ENCODE measurements at regions not wholly inside any gene's neighbourhood (a gene's known extent, or its start where the extent isn't known, plus 50 kb on each side); places are given as distances from the start of the nearest gene placed in this dataset.

DNA sequence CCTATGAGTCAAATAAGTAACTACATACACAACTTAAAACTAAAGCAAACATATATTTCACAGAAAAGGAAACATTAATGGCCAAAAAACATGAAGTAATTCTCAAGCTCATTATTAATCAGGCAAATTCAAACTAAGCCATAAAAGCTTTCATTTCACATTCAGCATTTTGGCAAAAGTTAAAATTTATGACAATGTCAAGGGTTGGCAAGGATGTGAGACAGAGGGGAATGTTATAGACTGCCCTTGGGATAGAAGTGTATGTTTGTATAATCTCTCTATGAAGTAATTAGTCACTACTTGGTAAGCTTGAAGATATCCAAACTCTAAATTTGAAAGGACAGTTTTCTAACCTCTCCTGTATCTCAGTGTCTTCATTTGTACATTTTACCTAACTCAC lies 539.4 kb downstream of the RIT2 start:
- DNase-seq (ENCODE audit: low read depth) = no peak
- H3K4me3 ChIP-seq (ENCODE audit: control insufficient read depth, low read depth, low read length) = no peak overlapping the region
- TF ChIP-seq, protein P1, sequence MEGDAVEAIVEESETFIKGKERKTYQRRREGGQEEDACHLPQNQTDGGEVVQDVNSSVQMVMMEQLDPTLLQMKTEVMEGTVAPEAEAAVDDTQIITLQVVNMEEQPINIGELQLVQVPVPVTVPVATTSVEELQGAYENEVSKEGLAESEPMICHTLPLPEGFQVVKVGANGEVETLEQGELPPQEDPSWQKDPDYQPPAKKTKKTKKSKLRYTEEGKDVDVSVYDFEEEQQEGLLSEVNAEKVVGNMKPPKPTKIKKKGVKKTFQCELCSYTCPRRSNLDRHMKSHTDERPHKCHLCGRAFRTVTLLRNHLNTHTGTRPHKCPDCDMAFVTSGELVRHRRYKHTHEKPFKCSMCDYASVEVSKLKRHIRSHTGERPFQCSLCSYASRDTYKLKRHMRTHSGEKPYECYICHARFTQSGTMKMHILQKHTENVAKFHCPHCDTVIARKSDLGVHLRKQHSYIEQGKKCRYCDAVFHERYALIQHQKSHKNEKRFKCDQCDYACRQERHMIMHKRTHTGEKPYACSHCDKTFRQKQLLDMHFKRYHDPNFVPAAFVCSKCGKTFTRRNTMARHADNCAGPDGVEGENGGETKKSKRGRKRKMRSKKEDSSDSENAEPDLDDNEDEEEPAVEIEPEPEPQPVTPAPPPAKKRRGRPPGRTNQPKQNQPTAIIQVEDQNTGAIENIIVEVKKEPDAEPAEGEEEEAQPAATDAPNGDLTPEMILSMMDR (IDR thresholded peaks at IDR 0.05; ENCODE audit: control insufficient read depth, insufficient read depth, low read depth, low read length, missing control alignments) = no peak

DNA sequence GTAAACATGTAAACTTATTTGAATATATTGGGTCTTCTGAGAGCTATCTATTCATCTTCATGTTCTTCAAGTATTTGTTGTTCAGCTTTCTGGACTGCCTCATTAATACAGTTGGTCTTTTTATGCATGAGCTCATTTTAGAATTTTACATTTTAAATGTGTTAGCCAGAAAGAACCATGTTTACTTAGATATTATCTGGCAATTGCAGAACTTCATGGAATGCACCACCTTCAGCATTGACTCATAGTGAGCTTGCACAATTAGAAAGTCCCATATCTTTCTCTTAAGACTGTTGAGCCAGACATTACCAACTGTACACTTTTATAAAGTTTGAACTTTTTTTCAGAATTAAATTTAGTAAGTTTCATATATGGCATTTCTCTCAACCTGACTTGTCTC lies 536.7 kb downstream of the RIT2 start:
- H3K4me3 ChIP-seq (ENCODE audit: control insufficient read depth, low read depth, low read length) = no peak overlapping the region
- DNase-seq (ENCODE audit: low read depth) = no peak
- TF ChIP-seq, protein P1 (IDR thresholded peaks at IDR 0.05; ENCODE audit: control insufficient read depth, insufficient read depth, low read depth, low read length, missing control alignments) = no peak

DNA sequence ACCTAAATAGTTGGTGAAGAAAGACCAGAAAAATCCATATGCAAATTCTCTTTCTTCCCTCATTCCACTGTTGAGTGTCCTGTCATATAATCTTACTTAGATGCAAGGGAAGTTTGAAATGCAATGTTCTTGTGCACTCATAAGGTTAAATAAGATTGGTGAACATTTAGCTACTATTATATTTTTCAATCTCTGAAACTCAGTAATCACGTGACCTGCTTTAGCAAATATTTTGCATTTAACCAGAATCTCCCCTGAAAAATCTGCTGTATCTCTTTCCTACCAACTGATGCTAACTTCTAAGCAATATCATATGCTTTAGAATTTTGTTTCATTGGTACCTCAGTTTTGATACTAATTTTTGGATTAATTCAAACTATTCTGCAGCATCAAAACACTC lies 533.2 kb downstream of the RIT2 start:
- TF ChIP-seq, protein P1 (IDR thresholded peaks at IDR 0.05; ENCODE audit: control insufficient read depth, insufficient read depth, low read depth, low read length, missing control alignments) = no peak
- H3K4me3 ChIP-seq (ENCODE audit: control insufficient read depth, low read depth, low read length) = no peak overlapping the region
- DNase-seq (ENCODE audit: low read depth) = no peak

DNA sequence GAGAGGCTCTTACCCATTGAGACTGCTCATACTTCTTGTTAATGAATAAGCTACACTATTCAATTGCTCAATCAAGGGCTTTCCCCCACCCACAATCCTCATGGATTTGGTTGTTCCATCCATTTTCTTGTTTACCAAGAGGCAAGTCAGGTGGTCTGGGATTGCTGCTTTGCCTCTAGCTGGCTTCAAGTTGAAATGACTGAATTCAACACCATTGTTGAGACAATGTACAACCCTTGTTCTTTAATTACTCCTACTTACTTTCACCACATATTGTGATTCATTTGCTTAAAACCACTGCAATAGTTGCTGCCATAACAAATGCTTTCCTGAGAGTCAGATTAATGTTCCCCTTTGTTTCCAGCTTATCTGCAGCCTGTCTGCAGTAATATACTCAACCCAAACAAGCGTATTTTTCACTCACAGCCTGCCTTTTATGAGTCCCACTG lies 532.2 kb downstream of the RIT2 start:
- TF ChIP-seq, protein P1 (IDR thresholded peaks at IDR 0.05; ENCODE audit: control insufficient read depth, insufficient read depth, low read depth, low read length, missing control alignments) = no peak
- DNase-seq (ENCODE audit: low read depth) = no peak
- no peak overlapping the region for H3K4me3 ChIP-seq (ENCODE audit: control insufficient read depth, low read depth, low read length)

DNA sequence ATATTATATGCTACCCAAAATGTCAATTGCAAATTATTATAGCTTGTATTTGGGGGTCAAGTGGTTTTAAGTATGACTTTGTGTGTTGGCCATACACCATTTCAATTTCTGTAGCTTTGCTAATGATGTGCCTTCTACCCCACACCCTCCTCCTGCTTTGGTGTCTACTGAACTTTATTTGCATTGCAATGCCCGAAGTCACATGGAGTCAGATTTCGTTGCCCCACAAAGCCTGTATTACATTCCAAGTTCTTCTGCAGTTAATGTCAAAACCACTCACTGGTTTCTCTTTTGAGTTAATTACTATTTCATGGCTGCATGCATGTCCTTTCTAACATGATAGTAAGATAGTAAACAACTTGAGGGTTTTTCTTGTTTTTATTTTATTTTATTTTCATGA lies 528.9 kb downstream of the RIT2 start:
- no peak for DNase-seq (ENCODE audit: low read depth)

DNA sequence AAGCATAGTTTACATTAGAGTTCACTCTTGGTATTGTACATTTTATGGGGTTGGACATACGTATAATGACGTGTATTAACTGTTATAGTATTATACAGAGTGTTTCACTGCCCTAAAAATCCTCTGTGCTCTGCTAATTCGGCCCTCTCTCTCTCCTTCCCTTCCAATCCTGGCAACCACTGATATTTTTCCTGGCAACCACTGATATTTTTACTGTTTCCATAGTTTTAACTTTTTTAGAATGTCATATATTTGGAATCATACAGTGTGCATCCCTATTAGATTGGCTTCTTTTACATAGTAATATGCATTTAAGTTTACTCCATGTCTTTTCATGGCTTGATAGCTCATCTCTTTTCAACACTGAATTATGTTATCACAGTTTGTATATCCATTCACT lies 526.7 kb downstream of the RIT2 start:
- no peak for DNase-seq (ENCODE audit: low read depth)
- TF ChIP-seq, protein P1 (IDR thresholded peaks at IDR 0.05; ENCODE audit: control insufficient read depth, insufficient read depth, low read depth, low read length, missing control alignments) = no peak
- H3K4me3 ChIP-seq (ENCODE audit: control insufficient read depth, low read depth, low read length) = no peak overlapping the region

More for the DNA sequence above, 528.9 kb downstream of the RIT2 start:
- no peak overlapping the region for H3K4me3 ChIP-seq (ENCODE audit: control insufficient read depth, low read depth, low read length)
- TF ChIP-seq, protein P1 (IDR thresholded peaks at IDR 0.05; ENCODE audit: control insufficient read depth, insufficient read depth, low read depth, low read length, missing control alignments) = no peak

DNA sequence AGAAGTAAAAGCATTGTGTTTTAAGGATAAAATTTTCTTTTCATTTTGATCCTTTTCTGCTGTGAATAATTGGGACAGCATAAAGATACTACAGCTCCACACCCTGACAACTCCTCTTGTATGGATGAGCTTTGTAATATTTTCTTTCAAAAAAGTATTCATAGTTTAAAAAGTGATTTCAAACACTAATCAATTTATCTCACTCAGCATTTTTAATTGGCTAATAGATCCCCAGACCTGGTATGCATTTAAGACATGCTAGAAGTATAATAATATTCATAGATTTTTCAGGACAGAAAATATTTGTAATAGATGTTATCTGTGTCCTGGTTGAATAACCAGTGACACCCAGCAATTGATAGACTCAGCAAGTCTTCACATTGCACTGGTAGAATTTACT lies 510.7 kb downstream of the RIT2 start:
- H3K4me3 ChIP-seq (ENCODE audit: control insufficient read depth, low read depth, low read length) = no peak overlapping the region
- TF ChIP-seq, protein P1 (IDR thresholded peaks at IDR 0.05; ENCODE audit: control insufficient read depth, insufficient read depth, low read depth, low read length, missing control alignments) = no peak
- no peak for DNase-seq (ENCODE audit: low read depth)

Data from AG09309 (cell line).